ENCODE measurements at regions not wholly inside any gene's neighbourhood (a gene's known extent, or its start where the extent isn't known, plus 50 kb on each side); places are given as distances from the start of the nearest gene placed in this dataset.
"Not testable (repeated sequence)": the region's sequence is repeated elsewhere in the genome, so short reads cannot be mapped to it uniquely, and the experiment has no call there.

GRCh38 chr4:78660559-78660958, 109.0 kb downstream of the ANXA3 start:
- no peak for DNase-seq

- DNase-seq: no peak
These were observed 109.6 kb downstream of the ANXA3 start for GRCh38 chr4:78661086-78661690.

GRCh38 chr4:78661921-78662521, 110.5 kb downstream of the ANXA3 start:
- no peak for DNase-seq

GRCh38 chr4:78662658-78663057, 111.1 kb downstream of the ANXA3 start:
- DNase-seq: no peak

GRCh38 chr4:78664296-78664695, 111.9 kb upstream of the BMP2K start:
- not testable (repeated sequence) for DNase-seq

- no peak for DNase-seq
These were observed 110.9 kb upstream of the BMP2K start for GRCh38 chr4:78665216-78665770.

GRCh38 chr4:78666830-78667258, 109.3 kb upstream of the BMP2K start:
- no peak for DNase-seq

GRCh38 chr4:78667325-78667724, 108.8 kb upstream of the BMP2K start:
- no peak for DNase-seq

GRCh38 chr4:78667764-78668163, 108.4 kb upstream of the BMP2K start:
- DNase-seq: no peak

- no peak for DNase-seq
These were observed 106.7 kb upstream of the BMP2K start for GRCh38 chr4:78669453-78669852.

- no peak for DNase-seq
These were observed 104.0 kb upstream of the BMP2K start for GRCh38 chr4:78671903-78672815.

- no peak for DNase-seq
These were observed 102.8 kb upstream of the BMP2K start for GRCh38 chr4:78673337-78673736.

GRCh38 chr4:78675325-78675724, 100.8 kb upstream of the BMP2K start:
- DNase-seq: no peak

GRCh38 chr4:78682070-78682469, 94.1 kb upstream of the BMP2K start:
- no peak for DNase-seq

- no peak for DNase-seq
These were observed 92.8 kb upstream of the BMP2K start for GRCh38 chr4:78683352-78683751.

GRCh38 chr4:78684325-78685079, 91.6 kb upstream of the BMP2K start:
- DNase-seq: no peak

- no peak for DNase-seq
These were observed 88.3 kb upstream of the BMP2K start for GRCh38 chr4:78687818-78688217.

GRCh38 chr4:78688366-78688765, 87.8 kb upstream of the BMP2K start:
- no peak for DNase-seq

GRCh38 chr4:78689261-78689660, 86.9 kb upstream of the BMP2K start:
- no peak for DNase-seq

GRCh38 chr4:78689700-78690323, 86.3 kb upstream of the BMP2K start:
- no peak for DNase-seq

- DNase-seq: no peak
These were observed 84.8 kb upstream of the BMP2K start for GRCh38 chr4:78691334-78691754.

Measured in tongue (tissue), 1 donor.